ENCODE measurements at regions not wholly inside any gene's neighbourhood (a gene's known extent, or its start where the extent isn't known, plus 50 kb on each side); places are given as distances from the start of the nearest gene placed in this dataset.

DNA sequence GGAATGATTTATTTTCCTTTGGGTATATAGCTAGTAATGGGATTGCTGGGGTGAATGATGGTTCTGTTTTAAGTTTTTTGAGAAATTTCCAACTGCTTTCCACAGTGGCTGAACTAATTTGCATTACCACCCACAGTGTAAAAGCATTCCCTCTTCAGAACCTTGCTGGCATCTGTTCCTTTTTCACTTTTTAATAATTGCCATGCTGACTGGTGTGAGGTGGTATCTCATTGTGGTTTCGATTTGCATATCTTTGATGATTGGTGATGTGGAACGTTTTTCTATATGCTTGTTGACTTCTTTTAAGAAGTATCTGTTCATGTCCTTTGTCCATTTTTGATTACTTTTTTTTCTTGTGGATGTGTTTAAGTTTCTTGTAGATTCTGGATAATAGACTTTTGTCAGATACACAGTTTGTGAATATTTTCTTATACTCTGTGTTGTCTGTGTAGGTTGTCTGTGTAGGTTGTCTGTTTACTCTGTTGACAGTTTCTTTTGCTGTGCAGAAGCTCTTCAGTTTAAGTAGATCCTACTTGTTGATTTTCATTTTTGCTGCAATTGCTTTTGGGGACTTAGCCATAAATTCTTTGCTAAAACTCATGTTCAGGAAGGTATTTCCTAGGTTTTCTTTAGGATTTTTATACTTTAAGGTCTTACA is 291.8 kb upstream of the DDI1 start:
- no peak for DNase-seq
- TF ChIP-seq POLR2AphosphoS5 (IDR thresholded peaks at IDR 0.05): no peak
- no peak for TF ChIP-seq EP300 (IDR thresholded peaks at IDR 0.05)
- no peak for TF ChIP-seq CTCF (IDR thresholded peaks at IDR 0.05)
- no peak overlapping the region for H3K4me3 ChIP-seq
- no peak overlapping the region for H3K27ac ChIP-seq
- 67% methylated on average over 2 of the region's 2 CpGs for WGBS, 2 donors
- H3K4me1 ChIP-seq: no peaks in the 10 kb centered on the region
- no peaks in the 10 kb centered on the region for H3K9me3 ChIP-seq
- no peaks in the 10 kb centered on the region for H3K36me3 ChIP-seq
- intact Hi-C loops (cut with DNase I): no loop called here
- no peaks in the 10 kb centered on the region for H3K27me3 ChIP-seq

DNA sequence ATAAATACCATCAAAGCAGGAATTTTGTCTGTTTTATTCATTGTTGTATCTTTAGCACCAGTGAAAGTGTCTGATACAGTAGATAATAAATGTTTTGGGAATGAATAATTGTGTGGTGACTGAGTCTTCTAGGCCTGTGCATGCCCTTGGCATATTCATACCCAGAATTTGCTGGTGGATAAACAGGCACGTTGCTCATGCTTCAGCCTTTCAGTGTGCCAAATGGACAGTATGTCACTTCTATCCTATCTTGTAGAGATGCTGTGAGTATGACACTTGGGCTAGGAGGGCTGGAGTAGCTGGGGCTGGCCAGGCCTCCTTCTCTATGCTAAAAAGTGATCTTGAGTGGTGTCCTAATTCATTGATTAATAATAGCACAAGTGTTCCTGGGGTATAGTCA is 287.3 kb upstream of the DDI1 start:
- intact Hi-C loops (cut with DNase I): no loop called here
- Histone ChIP-seq H3K27ac (no peak overlapping the region), H3K27me3 (no peaks in the 10 kb centered on the region), H3K4me3 (no peak overlapping the region), H3K4me1 (no peaks in the 10 kb centered on the region), H3K36me3 (no peaks in the 10 kb centered on the region), H3K9me3 (no peaks in the 10 kb centered on the region)
- no peak for DNase-seq
- TF ChIP-seq POLR2A (IDR thresholded peaks at IDR 0.05) (no peak), EP300 (IDR thresholded peaks at IDR 0.05) (no peak), POLR2AphosphoS5 (IDR thresholded peaks at IDR 0.05) (no peak), CTCF (IDR thresholded peaks at IDR 0.05) (no peak)
- WGBS, 2 donors: 69 to 82% methylated on average over 1 of the region's 1 CpG

GRCh38 chr11:103768816-103769215 is 267.6 kb upstream of the DDI1 start:
- no peaks in the 10 kb centered on the region for H3K9me3 ChIP-seq
- H3K36me3 ChIP-seq: no peaks in the 10 kb centered on the region
- no peak for TF ChIP-seq EP300 (IDR thresholded peaks at IDR 0.05)
- no peak for TF ChIP-seq POLR2A (IDR thresholded peaks at IDR 0.05)
- TF ChIP-seq CTCF (IDR thresholded peaks at IDR 0.05): no peak
- no peak for TF ChIP-seq POLR2AphosphoS5 (IDR thresholded peaks at IDR 0.05)
- no peaks in the 10 kb centered on the region for H3K27me3 ChIP-seq
- no peak overlapping the region for H3K4me3 ChIP-seq
- intact Hi-C loops (cut with DNase I): no loop called here
- no peak overlapping the region for H3K27ac ChIP-seq
- DNase-seq: no peak
- no peaks in the 10 kb centered on the region for H3K4me1 ChIP-seq

GRCh38 chr11:103773059-103773458 is 263.4 kb upstream of the DDI1 start:
- H3K36me3 ChIP-seq: no peaks in the 10 kb centered on the region
- no peak overlapping the region for H3K27ac ChIP-seq
- no peaks in the 10 kb centered on the region for H3K9me3 ChIP-seq
- no peaks in the 10 kb centered on the region for H3K27me3 ChIP-seq
- peak in 1 of 4 donors; percentile 25 for TF ChIP-seq EP300 (IDR thresholded peaks at IDR 0.05)
- TF ChIP-seq POLR2A (IDR thresholded peaks at IDR 0.05): no peak
- TF ChIP-seq CTCF (IDR thresholded peaks at IDR 0.05): no peak
- peak in 3 of 4 donors; percentile 42 to 57 (median 50) for TF ChIP-seq POLR2AphosphoS5 (IDR thresholded peaks at IDR 0.05)
- DNase-seq: no peak
- whole genome bisulfite sequencing, 2 donors: 87 to 92% methylated on average over 2 of the region's 2 CpGs
- H3K4me3 ChIP-seq: no peak overlapping the region
- intact Hi-C loops (cut with DNase I): loop anchor here (5.0 kb wide), 1 partner anchor 91 kb away; no protein-coding TSS in a partner anchor
- H3K4me1 ChIP-seq: no peaks in the 10 kb centered on the region

DNA sequence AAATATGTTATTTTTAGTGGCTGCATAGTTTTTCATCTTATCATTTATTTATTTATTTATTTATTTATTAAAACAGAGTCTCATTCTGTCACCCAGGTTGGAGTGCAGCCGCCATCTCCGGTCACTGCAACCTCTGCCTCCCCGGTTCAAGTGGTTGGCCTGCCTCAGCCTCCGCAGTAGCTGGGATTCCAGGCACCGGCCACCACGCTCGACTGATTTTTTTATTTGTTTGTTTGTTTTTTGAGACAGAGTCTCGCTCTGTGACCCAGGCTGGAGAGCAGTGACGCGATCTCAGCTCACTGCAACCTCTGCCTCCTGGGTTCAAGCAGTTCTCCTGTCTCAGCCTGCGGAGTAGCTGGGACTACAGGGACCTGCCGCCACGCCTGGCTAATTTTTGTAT is 262.9 kb upstream of the DDI1 start:
- no peak overlapping the region for H3K4me3 ChIP-seq
- no peaks in the 10 kb centered on the region for H3K36me3 ChIP-seq
- intact Hi-C loops (cut with DNase I): loop anchor here (5.0 kb wide), 1 partner anchor 91 kb away; no protein-coding TSS in a partner anchor
- H3K27ac ChIP-seq: no peak overlapping the region
- no peaks in the 10 kb centered on the region for H3K27me3 ChIP-seq
- 96 to 98% methylated on average over 13 of the region's 13 CpGs for WGBS, 2 donors
- no peak for TF ChIP-seq EP300 (IDR thresholded peaks at IDR 0.05)
- no peak for TF ChIP-seq POLR2AphosphoS5 (IDR thresholded peaks at IDR 0.05)
- TF ChIP-seq POLR2A (IDR thresholded peaks at IDR 0.05): no peak
- no peak for TF ChIP-seq CTCF (IDR thresholded peaks at IDR 0.05)
- H3K4me1 ChIP-seq: no peaks in the 10 kb centered on the region
- no peaks in the 10 kb centered on the region for H3K9me3 ChIP-seq
- DNase-seq: no peak
